Breast epithelium (tissue), 4 donors: ENCODE measurements at regions not wholly inside any gene's neighbourhood (a gene's known extent, or its start where the extent isn't known, plus 50 kb on each side); places are given as distances from the start of the nearest gene placed in this dataset.

Experiments used
- DNase-seq, 2 donors: peaks; one replicate each; pipeline ENCODE4 v3.0.0-alpha.2; 2019; ENCODE audit warnings: low spot score in 2 of 2
- H3K27ac ChIP-seq, 2 donors: fragments of 200-600 bp; sonication (generic) in 1 of 2; one replicate each; pipeline ENCODE4 v1.5.1; 2016 to 2019; ENCODE audit warnings: mild to moderate bottlenecking in 1 of 2
- H3K27me3 ChIP-seq, 2 donors: fragments of 200-600 bp; sonication (generic) in 1 of 2; one replicate each; pipeline versions ENCODE4 v1.5.1 to v1.6.0; 2017 to 2019; ENCODE audit warnings: control low read depth in 1 of 2, mild to moderate bottlenecking in 1 of 2
- H3K36me3 ChIP-seq: fragments of 200-600 bp; one replicate; pipeline ENCODE4 v1.5.1; 2019
- H3K4me1 ChIP-seq, 2 donors: fragments of 200-600 bp; sonication (generic); one replicate each; pipeline ENCODE4 v1.5.1; 2016 to 2019; ENCODE audit warnings: control low read depth in 1 of 2
- H3K4me3 ChIP-seq, 3 donors: fragments of 200-600 bp; sonication (generic); 1 replicate in 2 of 3; 2 replicates in 1 of 3; pipeline ENCODE4 v1.5.1; 2016 to 2019; ENCODE audit warnings: mild to moderate bottlenecking in 3 of 3, moderate library complexity in 2 of 3
- H3K9me3 ChIP-seq, 2 donors: fragments of 200-600 bp; sonication (generic) in 1 of 2; one replicate each; pipeline ENCODE4 v1.5.1; 2016 to 2019; ENCODE audit warnings: control low read depth in 1 of 2
- CTCF ChIP-seq, 3 donors: fragments of 450-650 bp; IDR thresholded peaks; one replicate each; pipeline ENCODE4 v1.5.1; 2016 to 2017; ENCODE audit warnings: antibody characterized with exemption in 3 of 3, mild to moderate bottlenecking in 3 of 3, moderate library complexity in 3 of 3
- POLR2A ChIP-seq: fragments of 450-650 bp; IDR thresholded peaks from one replicate; pipeline ENCODE4 v1.6.1; 2016; ENCODE audit warnings: antibody characterized with exemption, mild to moderate bottlenecking, moderate library complexity
- POLR2AphosphoS5 ChIP-seq, 3 donors: sonication (generic); formaldehyde crosslinking; IDR thresholded peaks; one replicate each; pipeline ENCODE4 v1.6.1; 2017; ENCODE audit warnings: antibody characterized with exemption in 3 of 3
- intact Hi-C: fragments of 100-400 bp; cut with DNase I; formaldehyde crosslinking; loops from one replicate; pipeline ENCODE4 v1.15.1; 2023; ENCODE audit warnings: low total_unique reads

- Histone ChIP-seq H3K4me1 (no peaks in the 10 kb centered on the region), H3K36me3 (no peaks in the 10 kb centered on the region), H3K4me3 (no peak overlapping the region), H3K27ac (no peak overlapping the region), H3K9me3 (no peaks in the 10 kb centered on the region), H3K27me3 (peaks cover 0 to 33% of the 10 kb centered on the region in 2 donors)
- intact Hi-C loops: no loop called here
- no peak for TF ChIP-seq CTCF (IDR thresholded peaks at IDR 0.05)
- TF ChIP-seq POLR2A: no peak
- TF ChIP-seq POLR2AphosphoS5 (IDR thresholded peaks at IDR 0.05): no peak
- no peak for DNase-seq
These were observed 82.3 kb upstream of the ADRA2C start for GRCh38 chr4:3683744-3684421.

GRCh38 chr4:3683077-3683743 is 83.0 kb upstream of the ADRA2C start:
- H3K36me3 ChIP-seq: no peaks in the 10 kb centered on the region
- H3K4me1 ChIP-seq: no peaks in the 10 kb centered on the region
- DNase-seq: no peak
- H3K9me3 ChIP-seq: no peaks in the 10 kb centered on the region
- peaks cover 0 to 33% of the 10 kb centered on the region in 2 donors for H3K27me3 ChIP-seq
- intact Hi-C loops: no loop called here
- no peak overlapping the region for H3K27ac ChIP-seq
- TF ChIP-seq POLR2A: no peak
- no peak overlapping the region for H3K4me3 ChIP-seq

- Histone ChIP-seq H3K9me3 (no peaks in the 10 kb centered on the region), H3K27ac (no peak overlapping the region), H3K4me3 (no peak overlapping the region), H3K4me1 (no peaks in the 10 kb centered on the region), H3K36me3 (no peaks in the 10 kb centered on the region), H3K27me3 (peaks cover 0 to 36% of the 10 kb centered on the region in 2 donors)
- no peak for TF ChIP-seq POLR2AphosphoS5 (IDR thresholded peaks at IDR 0.05)
- no peak for TF ChIP-seq POLR2A
- no peak for TF ChIP-seq CTCF (IDR thresholded peaks at IDR 0.05)
- intact Hi-C loops: no loop called here
- DNase-seq: no peak
These were observed 83.7 kb upstream of the ADRA2C start for GRCh38 chr4:3682236-3683076.

GRCh38 chr4:3681191-3681590 is 85.0 kb upstream of the ADRA2C start:
- Histone ChIP-seq H3K36me3 (no peaks in the 10 kb centered on the region), H3K4me1 (no peaks in the 10 kb centered on the region), H3K27ac (no peak overlapping the region), H3K4me3 (no peak overlapping the region), H3K9me3 (no peaks in the 10 kb centered on the region), H3K27me3 (peaks cover 0 to 49% of the 10 kb centered on the region in 2 donors)
- no peak for TF ChIP-seq CTCF (IDR thresholded peaks at IDR 0.05)
- TF ChIP-seq POLR2AphosphoS5 (IDR thresholded peaks at IDR 0.05): no peak
- no peak for TF ChIP-seq POLR2A
- no peak for DNase-seq
- intact Hi-C loops: no loop called here

GRCh38 chr4:3680656-3681055 is 85.5 kb upstream of the ADRA2C start:
- H3K27me3 ChIP-seq: peaks cover 0 to 52% of the 10 kb centered on the region in 2 donors
- H3K9me3 ChIP-seq: no peaks in the 10 kb centered on the region
- H3K27ac ChIP-seq: no peak overlapping the region
- no peak for TF ChIP-seq CTCF (IDR thresholded peaks at IDR 0.05)
- no peak for TF ChIP-seq POLR2A
- TF ChIP-seq POLR2AphosphoS5 (IDR thresholded peaks at IDR 0.05): no peak
- no peak overlapping the region for H3K4me3 ChIP-seq
- intact Hi-C loops: no loop called here
- no peak for DNase-seq
- H3K36me3 ChIP-seq: no peaks in the 10 kb centered on the region
- no peaks in the 10 kb centered on the region for H3K4me1 ChIP-seq
